Panc1 (cell line): ENCODE measurements at regions not wholly inside any gene's neighbourhood (a gene's known extent, or its start where the extent isn't known, plus 50 kb on each side); places are given as distances from the start of the nearest gene placed in this dataset.

Experiments used
- ATAC-seq: fragments of 200-7000 bp; cut with Tn5 transposase; 2 replicates; pipeline ENCODE4 v1.9.1; 2020; ENCODE audit warnings: mild to moderate bottlenecking, moderate library complexity
- BruUV-seq: library from RNA; stranded (reverse); fragments of 400-500 nt; replicated peaks from 2 replicates; lab custom pipeline; 2021; lab: Mats Ljungman, UMichigan
- CTCF ChIA-PET: fragments of 300-600 bp; sonication (Branson Sonifier 250); formaldehyde crosslinking; loops from one replicate; lab custom pipeline; 2022; ENCODE audit warnings: antibody characterized with exemption; lab: Charles Lee
- POLR2A ChIA-PET: fragments of 300-600 bp; sonication (Branson Sonifier 250); formaldehyde crosslinking; loops from one replicate; lab custom pipeline; 2022; ENCODE audit warnings: antibody characterized with exemption; lab: Charles Lee
- DNase-seq: peaks from one replicate; pipeline ENCODE4 v3.0.0-alpha.2; 2010; ENCODE audit warnings: low read depth, low spot score
- H3K27ac ChIP-seq: 2 replicates; pipeline ENCODE4 v1.5.1; 2011; ENCODE audit warnings: mild to moderate bottlenecking, low read length, inconsistent platforms
- H3K27me3 ChIP-seq: fragments of 200-500 bp; sonication (Bioruptor generic); 2 replicates; pipeline ENCODE4 v1.6.0; 2014; ENCODE audit warnings: low read length, inconsistent platforms; ENCODE audit not compliant: control insufficient read depth, insufficient read depth
- H3K36me3 ChIP-seq: fragments of 200-500 bp; sonication (Bioruptor generic); 2 replicates; pipeline ENCODE4 v1.5.1; 2014; ENCODE audit warnings: inconsistent platforms, mild to moderate bottlenecking, low read length, moderate library complexity; ENCODE audit not compliant: control insufficient read depth, insufficient read depth
- H3K4me1 ChIP-seq: 2 replicates; pipeline ENCODE4 v1.5.1; 2011; ENCODE audit warnings: inconsistent platforms, mild to moderate bottlenecking, low read length, moderate library complexity; ENCODE audit not compliant: control insufficient read depth, insufficient read depth
- H3K4me3 ChIP-seq, 2 experiments: 2 replicates each; pipeline ENCODE4 v1.5.1; 2011 to 2012; ENCODE audit warnings: low read depth in 2 of 2, low read length in 2 of 2, mild to moderate bottlenecking in 2 of 2, inconsistent platforms in 1 of 2, moderate library complexity in 1 of 2
- H3K9me3 ChIP-seq: fragments of 200-500 bp; sonication (Bioruptor generic); 2 replicates; pipeline ENCODE4 v1.5.1; 2014; ENCODE audit warnings: low read depth, mild to moderate bottlenecking, inconsistent platforms, low read length, moderate library complexity; ENCODE audit not compliant: control insufficient read depth, insufficient read depth
- CTCF ChIP-seq: fragments of 450-650 bp; IDR thresholded peaks from 2 replicates; pipeline ENCODE4 v1.5.1; 2017; ENCODE audit warnings: mild to moderate bottlenecking
- POLR2AphosphoS5 ChIP-seq: IDR thresholded peaks from 2 replicates; pipeline ENCODE4 v1.6.1; 2012; ENCODE audit warnings: mild to moderate bottlenecking, low read depth, low read length, moderate library complexity
- REST ChIP-seq, 2 experiments: IDR thresholded peaks; 2 replicates each; pipeline ENCODE4 v1.6.1; 2011 to 2012; ENCODE audit warnings: low read depth in 2 of 2, control low read depth in 1 of 2, low read length in 1 of 2, mild to moderate bottlenecking in 1 of 2, moderate library complexity in 1 of 2; ENCODE audit not compliant: insufficient read depth in 1 of 2
- SIN3A ChIP-seq: IDR thresholded peaks from 2 replicates; pipeline ENCODE4 v1.6.1; 2012; ENCODE audit warnings: low read depth, mild to moderate bottlenecking, low read length, moderate library complexity, borderline replicate concordance; ENCODE audit not compliant: insufficient read depth
- TCF7L2 ChIP-seq: IDR thresholded peaks from 2 replicates; pipeline ENCODE4 v1.6.1; 2011; ENCODE audit warnings: mild to moderate bottlenecking, low read depth, low read length, inconsistent platforms
- in situ Hi-C: cut with HindIII; loops from 2 replicates; pipeline ENCODE4 v1.10.0; 2016; ENCODE audit warnings: low sequenced_read_pairs, low pct_unique_long_range_greater_than_20kb
- intact Hi-C: fragments of 100-400 bp; cut with micrococcal nuclease; formaldehyde crosslinking; loops from one replicate; pipeline ENCODE4 v1.10.0; 2022; ENCODE audit not compliant: unreplicated experiment

GRCh38 chr13:103395139-103395538 lies 328.9 kb upstream of the SLC10A2 start:
- Histone ChIP-seq H3K27me3 (no peaks in the 10 kb centered on the region), H3K36me3 (no peaks in the 10 kb centered on the region), H3K27ac (no peak overlapping the region), H3K4me1 (no peaks in the 10 kb centered on the region), H3K9me3 (no peaks in the 10 kb centered on the region), H3K4me3 (no peak overlapping the region)
- in situ Hi-C loops = no loop called here
- no TSS peak for BruUV-seq
- intact Hi-C loops = no loop called here
- no peak for ATAC-seq
- ChIA-PET CTCF (no interaction called here), POLR2A (no interaction called here)
- no peak for TF ChIP-seq REST (IDR thresholded peaks at IDR 0.05; ENCODE audit: insufficient read depth in 1 of 2, low read depth in 2 of 2, low read length in 1 of 2)
- no peak for TF ChIP-seq TCF7L2
- no peak for DNase-seq

- intact Hi-C loops = no loop called here
- ChIA-PET POLR2A (no interaction called here), CTCF (no interaction called here)
- BruUV-seq = no TSS peak
- in situ Hi-C loops = no loop called here
- ATAC-seq (no peak), DNase-seq (no peak)
- Histone ChIP-seq H3K27ac (no peak overlapping the region), H3K27me3 (no peaks in the 10 kb centered on the region), H3K36me3 (no peaks in the 10 kb centered on the region), H3K4me1 (no peaks in the 10 kb centered on the region), H3K4me3 (no peak overlapping the region), H3K9me3 (no peaks in the 10 kb centered on the region)
- no peak for TF ChIP-seq REST (IDR thresholded peaks at IDR 0.05; ENCODE audit: insufficient read depth in 1 of 2, low read depth in 2 of 2, low read length in 1 of 2)
- no peak for TF ChIP-seq TCF7L2
- TF ChIP-seq CTCF = no peak
- TF ChIP-seq POLR2AphosphoS5 = no peak
- TF ChIP-seq SIN3A = no peak
Observed at GRCh38 chr13:103394618-103395017, 328.4 kb upstream of the SLC10A2 start.
